ENCODE measurements at regions not wholly inside any gene's neighbourhood (a gene's known extent, or its start where the extent isn't known, plus 50 kb on each side); places are given as distances from the start of the nearest gene placed in this dataset.

- no peak overlapping the region for H3K4me3 ChIP-seq (ENCODE audit: low read depth in 1 of 2, low read length in 2 of 2)
- no peaks in the 10 kb centered on the region for H3K4me1 ChIP-seq (ENCODE audit: control insufficient read depth in 1 of 2, insufficient read depth in 2 of 2, low read length in 2 of 2)
- no peaks in the 10 kb centered on the region for H3K36me3 ChIP-seq (ENCODE audit: control insufficient read depth in 1 of 2, insufficient read depth in 2 of 2, low read length in 2 of 2)
- H3K9ac ChIP-seq (ENCODE audit: low read depth in 1 of 2, low read length in 2 of 2) = no peak overlapping the region
- no peak overlapping the region for H3K27ac ChIP-seq (ENCODE audit: low read depth, low read length)
- no peaks in the 10 kb centered on the region for H3K9me3 ChIP-seq (ENCODE audit: control insufficient read depth in 1 of 2, low read length in 2 of 2)
- no peaks in the 10 kb centered on the region for H3K27me3 ChIP-seq (ENCODE audit: control insufficient read depth in 1 of 2, insufficient read depth in 2 of 2, low read length in 2 of 2)
Measured at GRCh38 chr6:40947876-40948526, 91.0 kb downstream of the UNC5CL start.

GRCh38 chr6:40946738-40947301, 92.2 kb downstream of the UNC5CL start:
- Histone ChIP-seq H3K36me3 (ENCODE audit: control insufficient read depth in 1 of 2, insufficient read depth in 2 of 2, low read length in 2 of 2) (no peaks in the 10 kb centered on the region), H3K4me3 (ENCODE audit: low read depth in 1 of 2, low read length in 2 of 2) (no peak overlapping the region), H3K4me1 (ENCODE audit: control insufficient read depth in 1 of 2, insufficient read depth in 2 of 2, low read length in 2 of 2) (no peaks in the 10 kb centered on the region), H3K9me3 (ENCODE audit: control insufficient read depth in 1 of 2, low read length in 2 of 2) (no peaks in the 10 kb centered on the region), H3K9ac (ENCODE audit: low read depth in 1 of 2, low read length in 2 of 2) (no peak overlapping the region), H3K27ac (ENCODE audit: low read depth, low read length) (no peak overlapping the region), H3K27me3 (ENCODE audit: control insufficient read depth in 1 of 2, insufficient read depth in 2 of 2, low read length in 2 of 2) (no peaks in the 10 kb centered on the region)

- no peaks in the 10 kb centered on the region for H3K4me1 ChIP-seq (ENCODE audit: control insufficient read depth in 1 of 2, insufficient read depth in 2 of 2, low read length in 2 of 2)
Measured at GRCh38 chr6:40937491-40937890, 101.5 kb downstream of the UNC5CL start.

GRCh38 chr6:40936818-40937251, 102.2 kb downstream of the UNC5CL start:
- Histone ChIP-seq H3K9ac (ENCODE audit: low read depth in 1 of 2, low read length in 2 of 2) (no peak overlapping the region), H3K9me3 (ENCODE audit: control insufficient read depth in 1 of 2, low read length in 2 of 2) (no peaks in the 10 kb centered on the region), H3K27me3 (ENCODE audit: control insufficient read depth in 1 of 2, insufficient read depth in 2 of 2, low read length in 2 of 2) (no peaks in the 10 kb centered on the region), H3K36me3 (ENCODE audit: control insufficient read depth in 1 of 2, insufficient read depth in 2 of 2, low read length in 2 of 2) (no peaks in the 10 kb centered on the region), H3K4me3 (ENCODE audit: low read depth in 1 of 2, low read length in 2 of 2) (no peak overlapping the region), H3K4me1 (ENCODE audit: control insufficient read depth in 1 of 2, insufficient read depth in 2 of 2, low read length in 2 of 2) (no peaks in the 10 kb centered on the region), H3K27ac (ENCODE audit: low read depth, low read length) (no peak overlapping the region)

More at GRCh38 chr6:40937491-40937890, 101.5 kb downstream of the UNC5CL start:
- Histone ChIP-seq H3K36me3 (ENCODE audit: control insufficient read depth in 1 of 2, insufficient read depth in 2 of 2, low read length in 2 of 2) (no peaks in the 10 kb centered on the region), H3K27ac (ENCODE audit: low read depth, low read length) (no peak overlapping the region), H3K27me3 (ENCODE audit: control insufficient read depth in 1 of 2, insufficient read depth in 2 of 2, low read length in 2 of 2) (no peaks in the 10 kb centered on the region), H3K4me3 (ENCODE audit: low read depth in 1 of 2, low read length in 2 of 2) (no peak overlapping the region), H3K9me3 (ENCODE audit: control insufficient read depth in 1 of 2, low read length in 2 of 2) (no peaks in the 10 kb centered on the region), H3K9ac (ENCODE audit: low read depth in 1 of 2, low read length in 2 of 2) (no peak overlapping the region)

GRCh38 chr6:40933864-40934263, 105.2 kb downstream of the UNC5CL start:
- Histone ChIP-seq H3K4me3 (ENCODE audit: low read depth in 1 of 2, low read length in 2 of 2) (no peak overlapping the region), H3K4me1 (ENCODE audit: control insufficient read depth in 1 of 2, insufficient read depth in 2 of 2, low read length in 2 of 2) (no peaks in the 10 kb centered on the region), H3K27ac (ENCODE audit: low read depth, low read length) (no peak overlapping the region), H3K9me3 (ENCODE audit: control insufficient read depth in 1 of 2, low read length in 2 of 2) (no peaks in the 10 kb centered on the region), H3K9ac (ENCODE audit: low read depth in 1 of 2, low read length in 2 of 2) (no peak overlapping the region), H3K27me3 (ENCODE audit: control insufficient read depth in 1 of 2, insufficient read depth in 2 of 2, low read length in 2 of 2) (no peaks in the 10 kb centered on the region), H3K36me3 (ENCODE audit: control insufficient read depth in 1 of 2, insufficient read depth in 2 of 2, low read length in 2 of 2) (no peaks in the 10 kb centered on the region)

GRCh38 chr6:40932953-40933352, 106.1 kb downstream of the UNC5CL start:
- Histone ChIP-seq H3K27ac (ENCODE audit: low read depth, low read length) (no peak overlapping the region), H3K4me1 (ENCODE audit: control insufficient read depth in 1 of 2, insufficient read depth in 2 of 2, low read length in 2 of 2) (no peaks in the 10 kb centered on the region), H3K4me3 (ENCODE audit: low read depth in 1 of 2, low read length in 2 of 2) (no peak overlapping the region), H3K9me3 (ENCODE audit: control insufficient read depth in 1 of 2, low read length in 2 of 2) (no peaks in the 10 kb centered on the region), H3K36me3 (ENCODE audit: control insufficient read depth in 1 of 2, insufficient read depth in 2 of 2, low read length in 2 of 2) (no peaks in the 10 kb centered on the region), H3K9ac (ENCODE audit: low read depth in 1 of 2, low read length in 2 of 2) (no peak overlapping the region), H3K27me3 (ENCODE audit: control insufficient read depth in 1 of 2, insufficient read depth in 2 of 2, low read length in 2 of 2) (no peaks in the 10 kb centered on the region)

GRCh38 chr6:40932366-40932765, 106.7 kb downstream of the UNC5CL start:
- no peak overlapping the region for H3K9ac ChIP-seq (ENCODE audit: low read depth in 1 of 2, low read length in 2 of 2)
- no peak overlapping the region for H3K4me3 ChIP-seq (ENCODE audit: low read depth in 1 of 2, low read length in 2 of 2)
- H3K27me3 ChIP-seq (ENCODE audit: control insufficient read depth in 1 of 2, insufficient read depth in 2 of 2, low read length in 2 of 2) = no peaks in the 10 kb centered on the region
- H3K27ac ChIP-seq (ENCODE audit: low read depth, low read length) = no peak overlapping the region
- H3K9me3 ChIP-seq (ENCODE audit: control insufficient read depth in 1 of 2, low read length in 2 of 2) = no peaks in the 10 kb centered on the region
- H3K4me1 ChIP-seq (ENCODE audit: control insufficient read depth in 1 of 2, insufficient read depth in 2 of 2, low read length in 2 of 2) = no peaks in the 10 kb centered on the region
- H3K36me3 ChIP-seq (ENCODE audit: control insufficient read depth in 1 of 2, insufficient read depth in 2 of 2, low read length in 2 of 2) = no peaks in the 10 kb centered on the region

GRCh38 chr6:40931931-40932330, 107.1 kb downstream of the UNC5CL start:
- no peaks in the 10 kb centered on the region for H3K27me3 ChIP-seq (ENCODE audit: control insufficient read depth in 1 of 2, insufficient read depth in 2 of 2, low read length in 2 of 2)
- no peaks in the 10 kb centered on the region for H3K4me1 ChIP-seq (ENCODE audit: control insufficient read depth in 1 of 2, insufficient read depth in 2 of 2, low read length in 2 of 2)
- H3K27ac ChIP-seq (ENCODE audit: low read depth, low read length) = no peak overlapping the region
- no peaks in the 10 kb centered on the region for H3K36me3 ChIP-seq (ENCODE audit: control insufficient read depth in 1 of 2, insufficient read depth in 2 of 2, low read length in 2 of 2)
- no peak overlapping the region for H3K4me3 ChIP-seq (ENCODE audit: low read depth in 1 of 2, low read length in 2 of 2)
- no peak overlapping the region for H3K9ac ChIP-seq (ENCODE audit: low read depth in 1 of 2, low read length in 2 of 2)
- no peaks in the 10 kb centered on the region for H3K9me3 ChIP-seq (ENCODE audit: control insufficient read depth in 1 of 2, low read length in 2 of 2)

- H3K9me3 ChIP-seq (ENCODE audit: control insufficient read depth in 1 of 2, low read length in 2 of 2) = no peaks in the 10 kb centered on the region
- no peaks in the 10 kb centered on the region for H3K27me3 ChIP-seq (ENCODE audit: control insufficient read depth in 1 of 2, insufficient read depth in 2 of 2, low read length in 2 of 2)
- H3K9ac ChIP-seq (ENCODE audit: low read depth in 1 of 2, low read length in 2 of 2) = no peak overlapping the region
- no peak overlapping the region for H3K27ac ChIP-seq (ENCODE audit: low read depth, low read length)
- no peak overlapping the region for H3K4me3 ChIP-seq (ENCODE audit: low read depth in 1 of 2, low read length in 2 of 2)
- no peaks in the 10 kb centered on the region for H3K36me3 ChIP-seq (ENCODE audit: control insufficient read depth in 1 of 2, insufficient read depth in 2 of 2, low read length in 2 of 2)
- no peaks in the 10 kb centered on the region for H3K4me1 ChIP-seq (ENCODE audit: control insufficient read depth in 1 of 2, insufficient read depth in 2 of 2, low read length in 2 of 2)
Measured at GRCh38 chr6:40930555-40930954, 108.5 kb downstream of the UNC5CL start.

GRCh38 chr6:40930045-40930444, 109.0 kb downstream of the UNC5CL start:
- no peak overlapping the region for H3K4me3 ChIP-seq (ENCODE audit: low read depth in 1 of 2, low read length in 2 of 2)
- H3K9ac ChIP-seq (ENCODE audit: low read depth in 1 of 2, low read length in 2 of 2) = no peak overlapping the region
- no peaks in the 10 kb centered on the region for H3K36me3 ChIP-seq (ENCODE audit: control insufficient read depth in 1 of 2, insufficient read depth in 2 of 2, low read length in 2 of 2)
- H3K4me1 ChIP-seq (ENCODE audit: control insufficient read depth in 1 of 2, insufficient read depth in 2 of 2, low read length in 2 of 2) = no peaks in the 10 kb centered on the region
- no peaks in the 10 kb centered on the region for H3K27me3 ChIP-seq (ENCODE audit: control insufficient read depth in 1 of 2, insufficient read depth in 2 of 2, low read length in 2 of 2)
- no peak overlapping the region for H3K27ac ChIP-seq (ENCODE audit: low read depth, low read length)
- no peaks in the 10 kb centered on the region for H3K9me3 ChIP-seq (ENCODE audit: control insufficient read depth in 1 of 2, low read length in 2 of 2)

Measured in duodenal mucosa (tissue), 2 donors.